Hepatocyte (in vitro differentiated cells): ENCODE measurements at regions not wholly inside any gene's neighbourhood (a gene's known extent, or its start where the extent isn't known, plus 50 kb on each side); places are given as distances from the start of the nearest gene placed in this dataset.
A peak's percentile ranks its signal among the peaks of the same experiment; 100 is the strongest.

Source experiments
- DNase-seq: peaks from one replicate; pipeline ENCODE4 v3.0.0-alpha.2; 2016; ENCODE audit warnings: low spot score
- H2AFZ ChIP-seq: fragments of 200-600 bp; sonication (generic); 2 replicates; pipeline ENCODE4 v1.6.0; 2016; ENCODE audit warnings: antibody characterized with exemption, mild to moderate bottlenecking
- H3K27ac ChIP-seq: fragments of 200-600 bp; sonication (generic); 2 replicates; pipeline ENCODE4 v1.5.1; 2016; ENCODE audit warnings: mild to moderate bottlenecking
- H3K27me3 ChIP-seq: fragments of 200-600 bp; sonication (generic); 2 replicates; pipeline ENCODE4 v1.6.1; 2016
- H3K36me3 ChIP-seq: fragments of 200-600 bp; sonication (generic); replicated peaks from 2 replicates; pipeline ENCODE4 v1.5.1; 2016; ENCODE audit warnings: low read depth; ENCODE audit not compliant: insufficient read depth
- H3K4me1 ChIP-seq: fragments of 200-600 bp; sonication (generic); 2 replicates; pipeline ENCODE4 v1.5.1; 2016; ENCODE audit warnings: mild to moderate bottlenecking, moderate library complexity; ENCODE audit not compliant: insufficient read depth
- H3K4me2 ChIP-seq: fragments of 200-600 bp; sonication (generic); 2 replicates; pipeline ENCODE4 v1.6.0; 2016
- H3K4me3 ChIP-seq: fragments of 200-600 bp; sonication (generic); 2 replicates; pipeline ENCODE4 v1.5.1; 2016; ENCODE audit warnings: mild to moderate bottlenecking
- H3K79me2 ChIP-seq: fragments of 200-600 bp; sonication (generic); 2 replicates; pipeline ENCODE4 v1.6.0; 2017; ENCODE audit warnings: mild to moderate bottlenecking
- H3K9me2 ChIP-seq: fragments of 200-600 bp; sonication (generic); replicated peaks from 2 replicates; pipeline ENCODE4 v1.6.0; 2017; ENCODE audit warnings: mild to moderate bottlenecking; ENCODE audit not compliant: insufficient read depth
- H3K9me3 ChIP-seq: fragments of 200-600 bp; sonication (generic); 2 replicates; pipeline ENCODE4 v1.5.1; 2016; ENCODE audit warnings: low read depth, mild to moderate bottlenecking
- H4K20me1 ChIP-seq: fragments of 200-600 bp; sonication (generic); 2 replicates; pipeline ENCODE4 v1.6.0; 2016; ENCODE audit warnings: mild to moderate bottlenecking; ENCODE audit not compliant: insufficient read depth, poor library complexity, severe bottlenecking
- EZH2 ChIP-seq: fragments of 200-600 bp; sonication (generic); IDR thresholded peaks from 2 replicates; pipeline ENCODE4 v1.6.1; 2016; ENCODE audit warnings: antibody characterized with exemption, mild to moderate bottlenecking, borderline replicate concordance
- EZH2phosphoT487 ChIP-seq: fragments of 200-600 bp; sonication (generic); IDR thresholded peaks from one replicate; pipeline ENCODE4 v1.6.1; 2018; ENCODE audit warnings: antibody characterized with exemption, mild to moderate bottlenecking, low read depth, moderate library complexity; ENCODE audit not compliant: unreplicated experiment, severe bottlenecking
- WGBS: methylation state at CpG from one replicate; pipeline ENCODE4 v1.1.6; 2016; ENCODE audit warnings: low lambda C conversion rate; ENCODE audit errors: missing lambda C conversion rate; 5-methylcytosine and 5-hydroxymethylcytosine counted together
- TF ChIP-seq, protein P1 (sequence below): fragments of 200-600 bp; sonication (generic); IDR thresholded peaks from 2 replicates; pipeline ENCODE4 v1.5.1; 2016; ENCODE audit warnings: antibody characterized with exemption, mild to moderate bottlenecking; ENCODE audit not compliant: poor library complexity

DNA sequence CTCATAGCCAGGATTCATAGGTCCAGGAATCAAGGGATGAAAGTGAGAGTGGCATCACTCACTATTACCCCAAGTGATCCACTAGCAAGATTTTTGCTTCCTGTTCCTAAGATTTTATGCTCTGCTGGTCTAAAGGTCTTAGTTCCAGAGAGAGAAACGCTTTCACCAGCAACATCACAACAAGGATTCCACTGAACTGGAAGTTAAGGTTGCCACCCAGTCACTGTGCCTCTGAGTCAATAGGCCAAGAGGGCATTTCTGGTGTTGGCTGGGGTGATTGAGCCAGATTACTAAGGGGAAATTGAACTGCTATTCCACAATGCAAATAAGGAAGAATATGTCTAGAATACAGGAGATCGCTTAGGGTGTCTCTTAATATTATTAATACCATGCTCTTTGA, 142.5 kb upstream of the ARID2 start:
- Histone ChIP-seq H3K4me1 (peaks cover 9% of the 10 kb centered on the region), H3K27ac (no peak overlapping the region), H3K79me2 (no peaks in the 10 kb centered on the region), H3K4me2 (no peak overlapping the region), H2AFZ (no peak overlapping the region), H3K4me3 (no peak overlapping the region), H4K20me1 (no peaks in the 10 kb centered on the region), H3K36me3 (no peaks in the 10 kb centered on the region), H3K9me3 (no peaks in the 10 kb centered on the region), H3K9me2 (no peaks in the 10 kb centered on the region), H3K27me3 (no peaks in the 10 kb centered on the region)
- TF ChIP-seq EZH2 (no peak), EZH2phosphoT487 (no peak)
- TF ChIP-seq, protein P1, sequence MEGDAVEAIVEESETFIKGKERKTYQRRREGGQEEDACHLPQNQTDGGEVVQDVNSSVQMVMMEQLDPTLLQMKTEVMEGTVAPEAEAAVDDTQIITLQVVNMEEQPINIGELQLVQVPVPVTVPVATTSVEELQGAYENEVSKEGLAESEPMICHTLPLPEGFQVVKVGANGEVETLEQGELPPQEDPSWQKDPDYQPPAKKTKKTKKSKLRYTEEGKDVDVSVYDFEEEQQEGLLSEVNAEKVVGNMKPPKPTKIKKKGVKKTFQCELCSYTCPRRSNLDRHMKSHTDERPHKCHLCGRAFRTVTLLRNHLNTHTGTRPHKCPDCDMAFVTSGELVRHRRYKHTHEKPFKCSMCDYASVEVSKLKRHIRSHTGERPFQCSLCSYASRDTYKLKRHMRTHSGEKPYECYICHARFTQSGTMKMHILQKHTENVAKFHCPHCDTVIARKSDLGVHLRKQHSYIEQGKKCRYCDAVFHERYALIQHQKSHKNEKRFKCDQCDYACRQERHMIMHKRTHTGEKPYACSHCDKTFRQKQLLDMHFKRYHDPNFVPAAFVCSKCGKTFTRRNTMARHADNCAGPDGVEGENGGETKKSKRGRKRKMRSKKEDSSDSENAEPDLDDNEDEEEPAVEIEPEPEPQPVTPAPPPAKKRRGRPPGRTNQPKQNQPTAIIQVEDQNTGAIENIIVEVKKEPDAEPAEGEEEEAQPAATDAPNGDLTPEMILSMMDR = no peak
- WGBS = 96% methylated on average over 2 of the region's 2 CpGs
- peak; percentile 11 for DNase-seq

DNA sequence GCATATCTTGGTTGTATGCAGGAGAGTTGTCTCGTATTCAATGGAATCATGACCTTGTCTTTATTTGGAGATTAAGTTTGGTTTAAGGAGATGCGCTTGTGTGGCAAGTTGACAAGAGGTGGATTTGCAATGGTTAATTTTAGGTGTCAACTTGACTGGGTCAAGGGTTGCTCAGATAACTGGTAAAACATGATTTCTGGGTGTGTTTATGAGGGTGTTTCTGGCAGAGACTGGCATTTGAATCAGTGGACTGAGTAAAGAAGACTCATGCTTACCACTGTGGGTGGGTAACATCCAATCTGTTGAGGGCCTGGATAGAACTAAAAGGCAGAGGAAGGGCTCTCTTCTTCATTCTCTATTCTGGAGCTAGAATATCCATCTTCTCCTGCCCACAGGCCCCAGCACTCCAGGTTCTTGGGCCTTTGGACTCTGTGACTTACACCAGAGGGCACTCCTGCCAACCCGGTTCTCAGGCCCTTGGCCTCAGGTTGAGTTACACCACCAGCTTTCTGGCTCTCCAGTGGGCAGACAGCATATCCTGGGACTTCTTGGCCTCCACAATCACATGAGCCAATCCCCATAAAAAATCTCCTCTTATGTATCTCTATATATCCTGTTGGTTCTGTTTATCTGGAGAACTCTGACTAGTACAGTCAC, 141.5 kb upstream of the ARID2 start:
- H3K4me1 ChIP-seq = no peaks in the 10 kb centered on the region
- H2AFZ ChIP-seq = no peak overlapping the region
- TF ChIP-seq EZH2 (no peak), EZH2phosphoT487 (no peak)
- TF ChIP-seq, protein P1 = no peak
- no peak for DNase-seq
- no peaks in the 10 kb centered on the region for H3K9me2 ChIP-seq
- H3K27ac ChIP-seq = no peak overlapping the region
- H3K36me3 ChIP-seq = no peaks in the 10 kb centered on the region
- no peak overlapping the region for H3K4me2 ChIP-seq
- no peaks in the 10 kb centered on the region for H4K20me1 ChIP-seq
- 92% methylated on average over 3 of the region's 3 CpGs for WGBS
- no peaks in the 10 kb centered on the region for H3K79me2 ChIP-seq
- no peak overlapping the region for H3K4me3 ChIP-seq
- H3K9me3 ChIP-seq = no peaks in the 10 kb centered on the region
- no peaks in the 10 kb centered on the region for H3K27me3 ChIP-seq

DNA sequence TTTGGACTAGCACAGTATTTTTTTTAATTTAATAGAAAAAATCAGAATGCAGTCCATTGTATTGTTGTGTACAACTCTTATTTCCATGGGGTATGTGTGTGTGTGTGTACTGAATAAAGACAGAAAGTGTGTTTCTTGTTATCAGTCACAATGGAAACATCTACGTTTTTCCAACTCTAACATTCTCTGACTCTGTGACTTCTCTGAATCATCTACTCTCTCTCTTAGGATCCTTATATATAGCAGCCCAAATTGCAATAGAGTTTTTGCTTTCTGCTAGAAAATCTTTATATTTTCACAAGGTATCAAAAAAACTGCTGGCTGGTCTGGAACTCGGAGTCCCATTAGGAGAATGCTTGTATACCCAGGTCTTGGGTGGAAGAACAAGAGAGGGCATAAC, 138.9 kb upstream of the ARID2 start:
- Histone ChIP-seq H4K20me1 (no peaks in the 10 kb centered on the region), H3K4me3 (no peak overlapping the region), H3K4me2 (no peak overlapping the region), H3K9me2 (no peaks in the 10 kb centered on the region), H3K4me1 (no peaks in the 10 kb centered on the region), H3K27ac (no peak overlapping the region), H3K27me3 (no peaks in the 10 kb centered on the region), H2AFZ (no peak overlapping the region), H3K79me2 (no peaks in the 10 kb centered on the region), H3K36me3 (no peaks in the 10 kb centered on the region), H3K9me3 (no peaks in the 10 kb centered on the region)
- WGBS = 92% methylated on average over 2 of the region's 2 CpGs
- TF ChIP-seq EZH2 = no peak
- TF ChIP-seq, protein P1 = no peak
- TF ChIP-seq EZH2phosphoT487 = no peak
- DNase-seq = no peak

DNA sequence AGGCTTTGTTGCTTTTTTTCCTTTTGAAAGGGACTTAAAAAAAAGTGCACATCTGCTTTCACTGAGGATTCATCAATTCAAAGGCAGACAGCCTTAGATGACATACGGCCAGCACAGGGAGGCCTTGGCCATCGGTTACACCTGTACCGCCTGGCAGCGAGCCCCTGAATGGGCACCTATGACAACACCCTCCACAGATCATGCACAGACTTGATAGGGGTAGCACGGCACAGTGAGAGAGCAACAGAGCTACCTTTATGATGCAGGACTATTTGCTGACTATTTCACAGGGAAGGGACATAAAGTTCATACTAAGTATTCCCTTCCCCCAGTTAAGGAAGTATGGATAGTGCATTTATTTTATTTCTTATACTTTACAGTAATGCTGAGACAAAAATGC, 137.9 kb upstream of the ARID2 start:
- no peaks in the 10 kb centered on the region for H3K36me3 ChIP-seq
- no peaks in the 10 kb centered on the region for H3K9me2 ChIP-seq
- 90% methylated on average over 5 of the region's 5 CpGs for WGBS
- no peak overlapping the region for H2AFZ ChIP-seq
- H3K9me3 ChIP-seq = no peaks in the 10 kb centered on the region
- no peak for DNase-seq
- TF ChIP-seq, protein P1 = no peak
- TF ChIP-seq EZH2phosphoT487 (no peak), EZH2 (no peak)
- no peak overlapping the region for H3K27ac ChIP-seq
- no peak overlapping the region for H3K4me3 ChIP-seq
- H3K79me2 ChIP-seq = no peaks in the 10 kb centered on the region
- no peak overlapping the region for H3K4me2 ChIP-seq
- H3K27me3 ChIP-seq = no peaks in the 10 kb centered on the region
- H3K4me1 ChIP-seq = no peaks in the 10 kb centered on the region
- no peaks in the 10 kb centered on the region for H4K20me1 ChIP-seq
